Activated T-helper 1 cell treated with anti-CD3 and anti-CD28 coated beads, Interleukin-12 subunit alpha, Interleukin-12 subunit beta, Interleukin-2, Interleukin-4 antibody, amounts not matched to agents 30 ng/mL and 10 ng/mL and 1 ng/mL, durations not matched to agents 14 hours and 24 hours and 36 hours (primary cell): ENCODE measurements at regions not wholly inside any gene's neighbourhood (a gene's known extent, or its start where the extent isn't known, plus 50 kb on each side); places are given as distances from the start of the nearest gene placed in this dataset.

ENCODE experiments used
- DNase-seq: peaks from one replicate; pipeline ENCODE4 v3.0.0; 2021; ENCODE audit warnings: low spot score
- H3K27ac Mint-ChIP-seq: one replicate; pipeline ENCODE4 v1.8.0; 2021; ENCODE audit warnings: mild to moderate bottlenecking, mixed read lengths
- H3K27me3 Mint-ChIP-seq: one replicate; pipeline ENCODE4 v1.8.0; 2022; ENCODE audit warnings: mild to moderate bottlenecking, moderate library complexity, mixed read lengths; ENCODE audit not compliant: insufficient read depth
- H3K36me3 Mint-ChIP-seq: one replicate; pipeline ENCODE4 v1.8.0; 2021; ENCODE audit warnings: low read depth, mixed read lengths
- H3K4me1 Mint-ChIP-seq: one replicate; pipeline ENCODE4 v1.8.0; 2021; ENCODE audit warnings: low read depth, mixed read lengths
- H3K4me3 Mint-ChIP-seq: one replicate; pipeline ENCODE4 v1.8.0; 2021; ENCODE audit warnings: mild to moderate bottlenecking, moderate library complexity, mixed read lengths
- H3K9me3 Mint-ChIP-seq: one replicate; pipeline ENCODE4 v1.8.0; 2021; ENCODE audit warnings: mixed read lengths
- intact Hi-C: fragments of 100-400 bp; cut with micrococcal nuclease; formaldehyde crosslinking; loops from one replicate; pipeline ENCODE4 v1.15.1; 2024

DNA sequence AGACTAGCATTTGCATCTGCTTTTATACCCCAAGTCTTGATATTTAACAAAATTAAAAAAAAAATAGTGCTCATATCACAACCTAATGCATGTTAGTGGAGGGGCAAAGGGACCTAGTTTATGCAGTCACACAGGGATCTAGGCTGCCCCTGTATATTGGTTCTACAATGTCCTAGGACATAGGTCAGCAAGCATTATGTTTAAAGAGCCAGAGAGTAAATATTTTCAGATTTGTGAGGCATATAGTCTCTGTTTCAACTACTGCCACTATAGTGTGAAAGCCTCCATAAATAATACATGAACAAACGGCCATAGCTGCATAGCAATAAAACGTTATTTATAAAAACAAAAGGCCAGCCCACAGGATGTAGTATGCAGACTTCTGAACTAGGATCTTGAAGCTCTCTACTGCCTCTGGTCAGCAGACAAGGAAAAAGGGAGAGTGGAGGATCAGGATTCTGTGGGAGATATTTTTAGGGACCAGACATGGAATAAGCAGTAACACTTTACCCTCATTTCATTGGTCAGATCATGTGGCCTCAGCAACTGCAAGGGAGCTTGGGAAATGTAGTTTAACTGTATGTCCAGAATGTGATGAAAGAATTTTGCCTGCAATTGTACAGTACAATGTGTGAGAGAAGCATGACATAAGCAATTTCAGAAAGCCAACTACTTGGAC, 414.2 kb upstream of the SPTLC3 start:
- intact Hi-C loops = no loop called here
- Mint-ChIP-seq H3K27ac (no peak overlapping the region), H3K9me3 (peaks cover 6% of the 10 kb centered on the region), H3K36me3 (no peaks in the 10 kb centered on the region), H3K4me1 (no peaks in the 10 kb centered on the region), H3K4me3 (no peak overlapping the region), H3K27me3 (no peaks in the 10 kb centered on the region)
- DNase-seq = no peak

DNA sequence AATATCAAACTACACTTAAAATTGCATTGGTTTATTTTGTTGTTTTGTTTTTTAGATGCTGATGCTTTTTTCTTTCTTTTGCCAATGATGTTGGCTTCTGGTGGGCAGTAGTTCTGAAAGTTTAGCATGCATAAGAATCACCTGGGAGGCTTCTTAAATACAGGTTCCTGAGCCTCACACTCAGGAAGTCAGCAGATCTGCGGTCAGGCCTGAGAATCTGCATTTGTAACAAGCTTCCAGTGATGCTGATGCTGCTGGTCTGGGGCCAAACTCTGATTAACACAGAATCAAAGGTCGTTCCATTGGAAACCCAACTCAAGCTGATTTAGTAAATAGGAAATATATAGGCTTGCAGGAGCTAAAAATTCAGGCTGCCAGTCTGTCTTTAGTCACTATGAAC, 412.9 kb upstream of the SPTLC3 start:
- H3K27ac Mint-ChIP-seq = no peak overlapping the region
- H3K36me3 Mint-ChIP-seq = no peaks in the 10 kb centered on the region
- no peaks in the 10 kb centered on the region for H3K27me3 Mint-ChIP-seq
- H3K9me3 Mint-ChIP-seq = peaks cover 6% of the 10 kb centered on the region
- intact Hi-C loops = no loop called here
- no peak for DNase-seq
- no peak overlapping the region for H3K4me3 Mint-ChIP-seq
- H3K4me1 Mint-ChIP-seq = no peaks in the 10 kb centered on the region

DNA sequence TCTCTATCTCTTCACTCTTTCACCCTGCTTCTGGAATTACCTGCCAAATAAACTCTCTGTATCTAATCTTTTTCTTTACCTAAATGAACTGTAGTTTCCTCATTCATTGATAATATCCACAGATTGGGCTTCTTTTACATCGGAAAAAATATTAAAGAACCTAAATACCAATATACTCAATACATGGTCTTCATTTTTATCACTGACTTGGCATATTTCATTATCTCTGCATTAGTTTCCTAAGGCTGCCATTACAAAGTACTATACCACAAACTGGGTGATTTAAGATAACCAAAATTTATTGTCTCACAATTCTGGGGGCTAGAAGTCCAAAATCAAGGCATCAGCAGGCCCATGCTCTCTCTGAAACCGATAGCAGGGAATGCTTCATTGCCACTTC, 411.9 kb upstream of the SPTLC3 start:
- peaks cover 2% of the 10 kb centered on the region for H3K9me3 Mint-ChIP-seq
- no peak overlapping the region for H3K4me3 Mint-ChIP-seq
- DNase-seq = no peak
- intact Hi-C loops = no loop called here
- H3K27ac Mint-ChIP-seq = no peak overlapping the region
- H3K27me3 Mint-ChIP-seq = no peaks in the 10 kb centered on the region
- H3K36me3 Mint-ChIP-seq = no peaks in the 10 kb centered on the region
- no peaks in the 10 kb centered on the region for H3K4me1 Mint-ChIP-seq

DNA sequence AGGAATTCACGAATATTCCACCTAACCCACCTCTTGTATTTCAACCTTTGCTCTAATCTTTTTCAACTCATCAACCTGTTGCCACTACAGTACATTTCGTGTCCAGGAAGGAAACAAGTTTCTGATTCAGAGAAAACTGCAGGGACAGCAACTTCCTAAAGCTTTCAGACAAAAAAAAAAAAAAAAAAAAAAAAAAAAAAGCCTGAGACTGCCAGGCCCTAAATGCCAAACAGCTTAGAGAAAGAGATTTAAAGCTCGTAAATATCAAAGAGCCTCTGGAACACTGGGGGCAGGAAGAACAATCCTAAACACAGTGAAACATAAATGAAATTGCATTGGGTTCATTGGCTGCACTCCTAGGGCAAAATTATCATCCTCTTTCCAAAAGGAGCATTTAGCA, 411.2 kb upstream of the SPTLC3 start:
- DNase-seq = no peak
- Mint-ChIP-seq H3K27ac (no peak overlapping the region), H3K9me3 (no peaks in the 10 kb centered on the region), H3K4me1 (no peaks in the 10 kb centered on the region), H3K36me3 (no peaks in the 10 kb centered on the region), H3K27me3 (no peaks in the 10 kb centered on the region), H3K4me3 (no peak overlapping the region)
- intact Hi-C loops = no loop called here

DNA sequence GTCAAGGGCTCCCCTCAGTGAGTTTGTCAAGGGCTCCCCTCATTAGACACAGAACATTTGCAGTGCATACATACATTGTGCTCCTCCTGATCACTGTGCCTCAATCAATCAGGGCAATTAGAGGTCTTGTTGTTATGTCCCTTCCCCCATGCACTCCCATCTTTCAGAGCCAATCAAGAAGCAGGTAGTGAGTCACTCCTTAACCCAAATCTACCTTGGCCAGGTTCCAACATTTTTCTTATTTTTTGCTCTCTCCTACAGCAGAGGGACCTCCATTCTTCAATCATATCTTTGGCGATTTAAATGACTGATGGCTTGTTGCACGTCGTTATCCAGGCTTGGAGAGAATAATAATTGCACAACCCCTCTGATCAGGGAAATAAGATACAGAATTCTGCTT, 409.9 kb upstream of the SPTLC3 start:
- Mint-ChIP-seq H3K27me3 (no peaks in the 10 kb centered on the region), H3K4me1 (no peaks in the 10 kb centered on the region), H3K27ac (no peak overlapping the region), H3K9me3 (no peaks in the 10 kb centered on the region), H3K36me3 (no peaks in the 10 kb centered on the region), H3K4me3 (no peak overlapping the region)
- DNase-seq = no peak
- intact Hi-C loops = no loop called here

DNA sequence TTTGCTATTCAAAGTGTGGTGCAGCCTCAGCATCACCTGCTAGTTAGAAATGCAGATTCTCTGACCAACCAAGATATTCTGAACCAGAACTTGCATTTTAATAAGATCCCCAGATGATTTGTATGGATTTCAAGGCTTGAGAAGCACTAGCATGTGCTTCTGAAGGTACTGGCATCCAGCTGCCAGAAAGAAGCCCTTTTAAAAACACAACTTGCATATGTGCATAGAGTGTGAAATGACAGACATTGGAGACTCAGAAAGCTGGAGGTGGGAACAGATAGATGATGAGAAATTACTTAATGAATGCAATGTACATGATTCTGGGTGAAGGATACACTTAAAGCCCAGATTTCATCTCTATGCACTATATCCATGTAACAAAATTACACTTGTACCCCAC, 409.3 kb upstream of the SPTLC3 start:
- Mint-ChIP-seq H3K27ac (no peak overlapping the region), H3K9me3 (no peaks in the 10 kb centered on the region), H3K36me3 (no peaks in the 10 kb centered on the region), H3K27me3 (no peaks in the 10 kb centered on the region), H3K4me3 (no peak overlapping the region), H3K4me1 (no peaks in the 10 kb centered on the region)
- no peak for DNase-seq
- intact Hi-C loops = no loop called here

DNA sequence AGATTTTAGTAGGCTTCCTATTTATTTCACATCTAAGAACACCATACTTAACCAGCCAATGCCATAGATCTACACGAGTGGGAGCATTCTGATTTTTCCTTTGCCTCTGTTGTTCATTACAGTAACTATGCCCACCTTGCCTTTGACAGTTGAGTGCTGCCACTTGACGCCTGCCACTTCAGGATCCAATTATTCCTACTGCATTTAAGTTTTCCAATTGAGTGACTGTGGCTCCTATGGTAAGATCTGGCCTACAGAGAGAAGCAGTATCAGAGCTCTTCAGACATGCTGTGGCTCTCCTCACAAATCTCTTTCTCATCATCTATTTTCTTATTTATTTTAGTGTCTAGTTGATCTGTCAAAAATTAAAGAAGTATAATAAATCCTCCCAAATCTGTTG, 403.0 kb upstream of the SPTLC3 start:
- H3K9me3 Mint-ChIP-seq = peaks cover 4% of the 10 kb centered on the region
- no peaks in the 10 kb centered on the region for H3K27me3 Mint-ChIP-seq
- no peak overlapping the region for H3K4me3 Mint-ChIP-seq
- no peaks in the 10 kb centered on the region for H3K4me1 Mint-ChIP-seq
- no peak overlapping the region for H3K27ac Mint-ChIP-seq
- DNase-seq = no peak
- H3K36me3 Mint-ChIP-seq = no peaks in the 10 kb centered on the region
- intact Hi-C loops = no loop called here

DNA sequence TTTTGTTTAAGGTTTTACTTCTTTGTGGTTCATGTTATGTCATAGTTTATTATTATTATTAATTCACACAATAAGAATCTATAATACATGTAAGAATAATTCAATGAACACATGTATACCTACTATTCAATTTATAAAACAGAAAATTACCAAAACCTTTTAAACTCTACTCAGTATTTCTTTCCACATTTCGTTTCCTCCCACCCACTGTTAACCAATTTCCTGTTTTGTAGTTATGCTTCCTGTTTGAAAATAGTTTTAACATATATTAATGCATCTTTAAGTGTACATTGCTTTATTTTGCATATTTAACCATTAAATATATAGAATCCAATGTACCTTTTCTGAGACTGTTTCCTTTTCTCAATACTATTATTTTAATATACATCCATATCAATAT, 397.9 kb upstream of the SPTLC3 start:
- intact Hi-C loops = no loop called here
- no peak overlapping the region for H3K27ac Mint-ChIP-seq
- no peaks in the 10 kb centered on the region for H3K36me3 Mint-ChIP-seq
- H3K27me3 Mint-ChIP-seq = no peaks in the 10 kb centered on the region
- peaks cover 10% of the 10 kb centered on the region for H3K9me3 Mint-ChIP-seq
- H3K4me1 Mint-ChIP-seq = no peaks in the 10 kb centered on the region
- no peak for DNase-seq
- no peak overlapping the region for H3K4me3 Mint-ChIP-seq

DNA sequence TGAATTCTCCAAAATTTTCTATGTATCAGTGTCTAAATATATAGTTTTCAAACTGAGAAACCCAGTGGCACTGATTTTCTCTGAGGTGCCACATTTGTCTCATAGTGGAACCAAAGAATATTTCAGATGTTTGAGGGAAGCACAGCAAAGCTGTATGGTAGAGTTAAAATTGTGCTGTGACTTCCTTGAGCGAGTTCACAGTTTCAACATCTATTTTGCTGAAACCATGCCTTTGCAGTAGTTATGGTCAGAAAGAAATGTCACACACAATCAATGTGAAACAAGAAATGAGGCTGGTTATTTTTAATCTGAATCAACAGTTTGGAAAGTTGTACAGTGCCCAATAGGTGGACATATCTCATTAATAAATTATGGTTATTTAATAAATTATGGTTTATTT, 394.0 kb upstream of the SPTLC3 start:
- H3K4me1 Mint-ChIP-seq = no peaks in the 10 kb centered on the region
- no peak overlapping the region for H3K27ac Mint-ChIP-seq
- H3K36me3 Mint-ChIP-seq = no peaks in the 10 kb centered on the region

DNA sequence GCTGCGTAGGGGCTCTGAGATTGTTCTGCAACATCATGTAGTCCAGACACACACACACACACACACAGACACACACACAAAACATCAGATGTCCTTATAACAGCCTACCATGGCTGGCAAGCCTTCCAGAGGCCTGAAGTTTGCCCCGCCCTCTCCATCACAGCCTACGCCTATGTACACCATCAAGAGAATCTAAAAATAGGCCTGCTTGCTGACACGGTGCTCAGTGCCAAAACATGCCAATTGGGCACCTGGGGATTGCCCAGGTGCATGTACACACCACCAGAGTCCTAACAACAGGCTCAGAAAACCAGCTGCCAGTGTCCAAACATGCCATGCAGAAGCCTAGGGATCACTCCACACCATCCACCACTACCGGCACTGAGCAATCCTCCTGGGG, 391.7 kb upstream of the SPTLC3 start:
- Mint-ChIP-seq H3K4me3 (no peak overlapping the region), H3K9me3 (peaks cover 19% of the 10 kb centered on the region), H3K4me1 (no peaks in the 10 kb centered on the region), H3K36me3 (no peaks in the 10 kb centered on the region), H3K27ac (no peak overlapping the region), H3K27me3 (no peaks in the 10 kb centered on the region)
- intact Hi-C loops = no loop called here
- DNase-seq = no peak

More for the DNA sequence above, 394.0 kb upstream of the SPTLC3 start:
- Mint-ChIP-seq H3K4me3 (no peak overlapping the region), H3K9me3 (peaks cover 19% of the 10 kb centered on the region), H3K27me3 (no peaks in the 10 kb centered on the region)
- DNase-seq = no peak
- intact Hi-C loops = no loop called here

DNA sequence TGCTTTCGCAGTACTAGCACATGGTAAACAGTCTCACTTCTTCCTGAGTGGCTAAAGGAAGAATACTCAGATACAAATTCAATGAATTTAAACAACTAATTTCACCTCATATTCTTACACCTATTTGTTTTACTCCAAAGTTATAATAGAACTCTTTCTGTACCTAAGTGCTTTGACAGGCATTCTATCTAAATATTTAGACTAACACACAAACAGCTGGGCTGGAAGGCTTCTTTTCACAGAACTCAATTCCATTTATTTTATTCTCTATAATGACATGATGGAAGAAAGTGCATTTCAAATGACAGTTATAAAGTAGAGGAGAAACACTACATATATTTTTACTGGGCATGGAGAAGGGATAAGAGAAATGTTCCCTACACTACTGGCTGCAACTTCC, 384.9 kb upstream of the SPTLC3 start:
- Mint-ChIP-seq H3K27ac (no peak overlapping the region), H3K27me3 (no peaks in the 10 kb centered on the region), H3K9me3 (peaks cover 6% of the 10 kb centered on the region), H3K4me1 (no peaks in the 10 kb centered on the region), H3K4me3 (no peak overlapping the region), H3K36me3 (no peaks in the 10 kb centered on the region)
- no peak for DNase-seq
- intact Hi-C loops = no loop called here

DNA sequence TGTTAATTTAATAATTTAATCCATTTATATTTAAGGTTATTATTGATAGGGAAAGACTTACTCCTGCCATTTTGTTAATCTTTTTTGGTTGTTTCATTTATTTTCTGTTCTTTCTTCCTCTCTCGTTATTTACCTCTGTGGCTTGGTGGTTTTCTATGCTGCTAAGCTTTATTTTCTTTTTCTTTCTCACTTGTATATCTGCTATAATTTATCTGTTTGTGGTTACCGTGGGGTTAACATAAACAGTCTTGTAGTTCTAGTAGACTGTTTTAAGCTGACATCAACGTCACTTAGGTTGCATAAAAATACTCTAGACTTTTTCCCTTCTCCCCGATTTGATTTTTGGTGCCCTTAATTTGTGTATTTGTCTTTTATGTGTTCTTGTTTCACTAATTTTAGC, 381.3 kb upstream of the SPTLC3 start:
- no peaks in the 10 kb centered on the region for H3K4me1 Mint-ChIP-seq
- intact Hi-C loops = no loop called here
- H3K9me3 Mint-ChIP-seq = peaks cover 4% of the 10 kb centered on the region
- H3K4me3 Mint-ChIP-seq = no peak overlapping the region
- no peak for DNase-seq
- H3K27ac Mint-ChIP-seq = no peak overlapping the region
- no peaks in the 10 kb centered on the region for H3K27me3 Mint-ChIP-seq
- no peaks in the 10 kb centered on the region for H3K36me3 Mint-ChIP-seq

DNA sequence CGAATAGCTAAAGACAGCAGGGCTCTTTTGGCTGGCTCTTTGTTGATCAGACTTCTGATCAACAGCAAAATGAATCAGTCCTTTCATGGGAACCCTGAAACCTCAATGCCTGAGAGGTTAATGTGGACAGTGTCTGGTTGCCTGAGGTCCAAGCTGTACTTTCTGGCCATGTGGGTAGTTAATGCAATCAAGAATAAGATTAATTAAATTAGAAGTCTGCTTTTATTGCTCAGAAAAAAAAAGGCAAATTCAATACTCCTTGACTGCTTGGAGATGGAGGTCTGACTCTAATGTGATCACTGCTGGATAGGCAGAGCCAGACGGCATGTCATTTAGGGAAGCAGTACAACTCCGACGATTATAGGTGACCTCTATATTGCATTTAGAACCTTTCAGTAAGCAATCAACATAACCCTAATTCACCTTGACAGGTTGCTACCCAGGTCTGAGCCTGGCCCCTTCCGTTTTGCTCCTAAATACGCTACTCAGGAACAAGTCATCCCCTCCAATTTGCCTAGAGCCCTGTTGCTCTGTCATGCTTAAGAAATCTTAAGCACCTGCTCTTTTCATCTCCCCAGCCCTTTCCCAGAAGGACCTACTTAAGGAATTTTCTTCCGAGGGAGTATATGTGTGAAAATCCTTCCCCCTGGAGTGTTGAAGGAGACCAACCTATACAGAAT, 370.0 kb upstream of the SPTLC3 start:
- H3K4me1 Mint-ChIP-seq = no peaks in the 10 kb centered on the region
- H3K4me3 Mint-ChIP-seq = no peak overlapping the region
- H3K27ac Mint-ChIP-seq = no peak overlapping the region
- intact Hi-C loops = no loop called here
- DNase-seq = no peak
- H3K9me3 Mint-ChIP-seq = peaks cover 13% of the 10 kb centered on the region
- H3K27me3 Mint-ChIP-seq = no peaks in the 10 kb centered on the region
- H3K36me3 Mint-ChIP-seq = no peaks in the 10 kb centered on the region

DNA sequence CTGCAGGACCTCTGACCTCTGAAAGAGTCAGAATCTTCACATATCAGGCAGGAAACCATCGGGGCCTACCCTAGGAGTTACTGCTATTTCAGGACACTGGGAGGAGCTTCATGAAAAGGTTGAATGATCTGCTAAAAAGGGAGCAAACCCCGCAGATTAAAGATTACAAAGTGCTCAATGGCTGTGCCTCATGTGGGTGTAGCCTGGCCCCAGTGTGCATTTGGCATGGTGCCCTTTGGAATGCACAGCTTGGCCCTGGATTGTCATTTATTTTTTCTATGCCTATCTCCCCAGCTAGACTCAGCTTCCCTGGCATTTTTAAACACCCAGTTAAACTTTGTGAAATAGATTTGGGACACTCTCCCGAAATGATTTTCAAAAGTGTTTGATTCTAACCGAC, 368.5 kb upstream of the SPTLC3 start:
- Mint-ChIP-seq H3K4me3 (no peak overlapping the region), H3K36me3 (no peaks in the 10 kb centered on the region), H3K27ac (no peak overlapping the region), H3K4me1 (no peaks in the 10 kb centered on the region), H3K27me3 (no peaks in the 10 kb centered on the region), H3K9me3 (peaks cover 17% of the 10 kb centered on the region)
- DNase-seq = no peak
- intact Hi-C loops = no loop called here
